WTC11 (cell line): ENCODE measurements at regions not wholly inside any gene's neighbourhood (a gene's known extent, or its start where the extent isn't known, plus 50 kb on each side); places are given as distances from the start of the nearest gene placed in this dataset.

Source experiments
- ATAC-seq: fragments of 200-7000 bp; cut with Tn5 transposase; 2 replicates; pipeline ENCODE4 v1.10.0; 2021; ENCODE audit warnings: mild to moderate bottlenecking, moderate library complexity
- CTCF ChIA-PET: fragments of 300-600 bp; sonication (Branson Sonifier 250); formaldehyde crosslinking; loops from one replicate; lab custom pipeline; 2021; ENCODE audit warnings: antibody characterized with exemption; lab: Charles Lee
- POLR2A ChIA-PET: fragments of 350-600 bp; sonication (Branson Sonifier 250); formaldehyde crosslinking; loops from one replicate; lab custom pipeline; 2021; ENCODE audit warnings: antibody characterized with exemption; lab: Charles Lee
- DNase-seq: peaks from one replicate; pipeline ENCODE4 v3.0.0; 2021; ENCODE audit warnings: low spot score
- H3K27ac Mint-ChIP-seq: 2 replicates; pipeline ENCODE4 v1.8.0; 2021; ENCODE audit warnings: mixed read lengths
- H3K27me3 Mint-ChIP-seq: 2 replicates; pipeline ENCODE4 v1.8.0; 2021; ENCODE audit warnings: low read depth, mild to moderate bottlenecking, moderate library complexity, mixed read lengths
- H3K36me3 Mint-ChIP-seq: 2 replicates; pipeline ENCODE4 v1.8.0; 2021; ENCODE audit warnings: mixed read lengths
- H3K4me1 Mint-ChIP-seq: 2 replicates; pipeline ENCODE4 v1.8.0; 2022; ENCODE audit warnings: mixed read lengths
- H3K4me3 Mint-ChIP-seq: 2 replicates; pipeline ENCODE4 v1.8.0; 2021; ENCODE audit warnings: mild to moderate bottlenecking, moderate library complexity, mixed read lengths
- H3K9me3 Mint-ChIP-seq: 2 replicates; pipeline ENCODE4 v1.8.0; 2021; ENCODE audit warnings: mixed read lengths
- ATF2 ChIP-seq: sonication (generic); formaldehyde crosslinking; IDR thresholded peaks from 2 replicates; pipeline ENCODE4 v1.8.1; 2022; ENCODE audit warnings: low read depth, missing genetic modification reagents, borderline replicate concordance
- CBFB ChIP-seq: sonication (generic); formaldehyde crosslinking; IDR thresholded peaks from 2 replicates; pipeline ENCODE4 v1.8.1; 2022; ENCODE audit warnings: mild to moderate bottlenecking, low read depth, missing genetic modification reagents
- CREB1 ChIP-seq: sonication (generic); formaldehyde crosslinking; IDR thresholded peaks from 2 replicates; pipeline ENCODE4 v1.8.0; 2023; ENCODE audit warnings: mild to moderate bottlenecking, missing genetic modification reagents
- E2F1 ChIP-seq: sonication (generic); formaldehyde crosslinking; IDR thresholded peaks from 2 replicates; pipeline ENCODE4 v1.8.0; 2022; ENCODE audit warnings: mild to moderate bottlenecking, missing genetic modification reagents
- ETV6 ChIP-seq: sonication (generic); formaldehyde crosslinking; IDR thresholded peaks from 2 replicates; pipeline ENCODE4 v1.8.1; 2022; ENCODE audit warnings: mild to moderate bottlenecking, missing genetic modification reagents
- FOXJ3 ChIP-seq: sonication (generic); formaldehyde crosslinking; IDR thresholded peaks from 2 replicates; pipeline ENCODE4 v1.9.0; 2021; ENCODE audit warnings: missing genetic modification reagents, mild to moderate bottlenecking, borderline replicate concordance
- FOXP4 ChIP-seq: sonication (generic); formaldehyde crosslinking; IDR thresholded peaks from 2 replicates; pipeline ENCODE4 v1.8.0; 2022; ENCODE audit warnings: mild to moderate bottlenecking, missing genetic modification reagents
- GTF2I ChIP-seq: fragments of 250-450 bp; sonication (Bioruptor Pico); conservative IDR thresholded peaks from 2 replicates; pipeline ENCODE4 v1.4.0; 2021; ENCODE audit warnings: mild to moderate bottlenecking
- JAZF1 ChIP-seq: fragments of 250-450 bp; sonication (Bioruptor Pico); IDR thresholded peaks from 2 replicates; pipeline ENCODE4 v1.9.0; 2021; ENCODE audit warnings: moderate library complexity, mild to moderate bottlenecking, inconsistent platforms
- MAX ChIP-seq: sonication (generic); formaldehyde crosslinking; IDR thresholded peaks from 2 replicates; pipeline ENCODE4 v1.8.0; 2022; ENCODE audit warnings: mild to moderate bottlenecking, missing genetic modification reagents
- MYBL2 ChIP-seq: sonication (generic); formaldehyde crosslinking; IDR thresholded peaks from 2 replicates; pipeline ENCODE4 v1.8.1; 2023; ENCODE audit warnings: mild to moderate bottlenecking, moderate library complexity, missing genetic modification reagents
- NFYB ChIP-seq: sonication (generic); formaldehyde crosslinking; conservative IDR thresholded peaks from 2 replicates; pipeline ENCODE4 v1.8.0; 2022; ENCODE audit warnings: low read depth, missing genetic modification reagents
- NR2C2 ChIP-seq: sonication (generic); formaldehyde crosslinking; IDR thresholded peaks from 2 replicates; pipeline ENCODE4 v1.8.0; 2022; ENCODE audit warnings: mild to moderate bottlenecking, missing genetic modification reagents
- OVOL2 ChIP-seq: fragments of 250-450 bp; sonication (Bioruptor Pico); IDR thresholded peaks from 2 replicates; pipeline ENCODE4 v1.9.0; 2021; ENCODE audit warnings: mild to moderate bottlenecking, borderline replicate concordance
- PREB ChIP-seq: sonication (generic); formaldehyde crosslinking; IDR thresholded peaks from 2 replicates; pipeline ENCODE4 v1.8.1; 2022; ENCODE audit warnings: mild to moderate bottlenecking, missing genetic modification reagents, moderate library complexity, borderline replicate concordance
- PRRX2 ChIP-seq: fragments of 250-450 bp; sonication (Bioruptor Pico); IDR thresholded peaks from 2 replicates; pipeline ENCODE4 v1.8.0; 2021; ENCODE audit warnings: mild to moderate bottlenecking
- SOX15 ChIP-seq: fragments of 250-450 bp; sonication (Bioruptor Pico); IDR thresholded peaks from 2 replicates; pipeline ENCODE4 v1.9.0; 2021; ENCODE audit warnings: mild to moderate bottlenecking
- SP1 ChIP-seq: sonication (generic); formaldehyde crosslinking; conservative IDR thresholded peaks from 2 replicates; pipeline ENCODE4 v1.8.1; 2022; ENCODE audit warnings: missing genetic modification reagents
- TP53 ChIP-seq: sonication (generic); formaldehyde crosslinking; IDR thresholded peaks from 2 replicates; pipeline ENCODE4 v1.8.1; 2023; ENCODE audit warnings: mild to moderate bottlenecking, missing genetic modification reagents
- ZBTB21 ChIP-seq: sonication (generic); formaldehyde crosslinking; IDR thresholded peaks from 2 replicates; pipeline ENCODE4 v1.8.1; 2023; ENCODE audit warnings: mild to moderate bottlenecking, missing genetic modification reagents, borderline replicate concordance
- ZNF138 ChIP-seq: sonication (generic); formaldehyde crosslinking; conservative IDR thresholded peaks from 2 replicates; pipeline ENCODE4 v1.8.1; 2022; ENCODE audit warnings: mild to moderate bottlenecking, moderate library complexity, missing genetic modification reagents
- ZNF532 ChIP-seq: fragments of 250-450 bp; sonication (Bioruptor Pico); IDR thresholded peaks from 2 replicates; pipeline ENCODE4 v1.9.0; 2021; ENCODE audit warnings: mild to moderate bottlenecking, borderline replicate concordance
- TF ChIP-seq, protein P1 (sequence below): fragments of 250-450 bp; sonication (Bioruptor Pico); IDR thresholded peaks from 2 replicates; pipeline ENCODE4 v2.1.2; 2022; ENCODE audit warnings: mild to moderate bottlenecking, moderate library complexity
- TF ChIP-seq, protein P2 (sequence below): sonication (generic); formaldehyde crosslinking; IDR thresholded peaks from 2 replicates; pipeline ENCODE4 v1.8.1; 2022; ENCODE audit warnings: mild to moderate bottlenecking, moderate library complexity, missing genetic modification reagents

GRCh38 chr3:99483841-99484240 lies 154.6 kb upstream of the COL8A1 start:
- no peak for ATAC-seq
- DNase-seq: no peak
- TF ChIP-seq NR2C2 (CRISPR knock-in tag) (no peak), TP53 (CRISPR knock-in tag) (no peak), SOX15 (no peak), E2F1 (CRISPR knock-in tag) (no peak), MYBL2 (no peak), SP1 (CRISPR knock-in tag) (no peak), PRRX2 (no peak), OVOL2 (CRISPR knock-in tag) (no peak), ZNF138 (no peak), FOXJ3 (no peak), ATF2 (CRISPR knock-in tag) (no peak), ZBTB21 (no peak), GTF2I (CRISPR knock-in tag) (no peak), PREB (CRISPR knock-in tag) (no peak), MAX (CRISPR knock-in tag) (no peak), CBFB (CRISPR knock-in tag) (no peak), NFYB (CRISPR knock-in tag) (no peak)
- TF ChIP-seq, protein P1, sequence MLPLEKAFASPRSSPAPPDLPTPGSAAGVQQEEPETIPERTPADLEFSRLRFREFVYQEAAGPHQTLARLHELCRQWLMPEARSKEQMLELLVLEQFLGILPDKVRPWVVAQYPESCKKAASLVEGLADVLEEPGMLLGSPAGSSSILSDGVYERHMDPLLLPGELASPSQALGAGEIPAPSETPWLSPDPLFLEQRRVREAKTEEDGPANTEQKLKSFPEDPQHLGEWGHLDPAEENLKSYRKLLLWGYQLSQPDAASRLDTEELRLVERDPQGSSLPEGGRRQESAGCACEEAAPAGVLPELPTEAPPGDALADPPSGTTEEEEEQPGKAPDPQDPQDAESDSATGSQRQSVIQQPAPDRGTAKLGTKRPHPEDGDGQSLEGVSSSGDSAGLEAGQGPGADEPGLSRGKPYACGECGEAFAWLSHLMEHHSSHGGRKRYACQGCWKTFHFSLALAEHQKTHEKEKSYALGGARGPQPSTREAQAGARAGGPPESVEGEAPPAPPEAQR (CRISPR knock-in tag): no peak
- TF ChIP-seq, protein P2, sequence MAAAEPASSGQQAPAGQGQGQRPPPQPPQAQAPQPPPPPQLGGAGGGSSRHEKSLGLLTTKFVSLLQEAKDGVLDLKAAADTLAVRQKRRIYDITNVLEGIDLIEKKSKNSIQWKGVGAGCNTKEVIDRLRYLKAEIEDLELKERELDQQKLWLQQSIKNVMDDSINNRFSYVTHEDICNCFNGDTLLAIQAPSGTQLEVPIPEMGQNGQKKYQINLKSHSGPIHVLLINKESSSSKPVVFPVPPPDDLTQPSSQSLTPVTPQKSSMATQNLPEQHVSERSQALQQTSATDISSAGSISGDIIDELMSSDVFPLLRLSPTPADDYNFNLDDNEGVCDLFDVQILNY (CRISPR knock-in tag): no peak
- ChIA-PET POLR2A (no interaction called here), CTCF (interaction anchor here (1.0 kb wide), 1 partner anchor 15 kb away, joined by 4 read pairs; no protein-coding TSS in a partner anchor)
- peaks cover 30% of the 10 kb centered on the region for H3K9me3 Mint-ChIP-seq
- peaks cover 6% of the 10 kb centered on the region for H3K4me1 Mint-ChIP-seq
- H3K27ac Mint-ChIP-seq: no peak overlapping the region
- H3K36me3 Mint-ChIP-seq: peaks cover 14% of the 10 kb centered on the region
- H3K4me3 Mint-ChIP-seq: no peak overlapping the region
- no peaks in the 10 kb centered on the region for H3K27me3 Mint-ChIP-seq

DNA sequence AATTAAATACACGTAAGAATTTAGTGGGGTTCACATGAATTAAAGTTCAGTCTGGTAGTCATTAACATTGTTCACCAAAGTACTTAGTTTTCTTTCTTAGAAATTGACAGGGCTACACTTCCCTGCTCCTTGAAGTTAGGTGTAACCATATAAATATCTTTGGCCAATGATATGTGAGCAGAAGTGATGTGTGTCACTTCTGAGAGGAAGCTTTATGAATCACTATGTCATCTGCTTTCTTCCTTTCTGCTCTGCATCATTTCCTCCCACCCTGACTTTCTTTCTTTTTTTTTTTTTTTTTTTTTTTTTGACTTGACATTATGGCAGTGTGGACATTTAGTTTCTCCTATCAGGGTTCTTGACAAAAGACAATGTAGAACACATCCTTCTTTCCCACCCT lies 156.2 kb upstream of the COL8A1 start:
- Mint-ChIP-seq H3K27ac (no peak overlapping the region), H3K4me1 (peaks cover 11% of the 10 kb centered on the region), H3K27me3 (no peaks in the 10 kb centered on the region), H3K9me3 (peaks cover 29% of the 10 kb centered on the region), H3K36me3 (peaks cover 11% of the 10 kb centered on the region), H3K4me3 (no peak overlapping the region)
- ATAC-seq (no peak), DNase-seq (no peak)
- ChIA-PET CTCF (interaction anchor here (0.7 kb wide), 1 partner anchor 163 kb away, joined by 5 read pairs; no protein-coding TSS in a partner anchor), POLR2A (no interaction called here)
- no peak for TF ChIP-seq JAZF1 (CRISPR knock-in tag)
- no peak for TF ChIP-seq CREB1
- TF ChIP-seq MYBL2: no peak
- TF ChIP-seq ETV6: no peak
- TF ChIP-seq TP53 (CRISPR knock-in tag): no peak
- no peak for TF ChIP-seq ZNF532 (CRISPR knock-in tag)
- no peak for TF ChIP-seq FOXP4 (CRISPR knock-in tag)
